Parathyroid adenoma (tissue), 2 donors: ENCODE measurements at regions not wholly inside any gene's neighbourhood (a gene's known extent, or its start where the extent isn't known, plus 50 kb on each side); places are given as distances from the start of the nearest gene placed in this dataset.

Experiments
- H2AFZ ChIP-seq: fragments of 300-600 bp; sonication (generic); one replicate; pipeline ENCODE4 v1.7.0; 2017; ENCODE audit warnings: antibody characterized with exemption, mild to moderate bottlenecking
- H3K27ac ChIP-seq: fragments of 300-600 bp; sonication (generic); one replicate; pipeline ENCODE4 v1.7.0; 2017
- H3K27me3 ChIP-seq: fragments of 300-600 bp; sonication (generic); one replicate; pipeline ENCODE4 v1.7.0; 2017; ENCODE audit warnings: low read length; ENCODE audit not compliant: control insufficient read depth, insufficient read depth
- H3K36me3 ChIP-seq: fragments of 300-600 bp; sonication (generic); one replicate; pipeline ENCODE4 v1.7.0; 2017; ENCODE audit warnings: low read length; ENCODE audit not compliant: control insufficient read depth, insufficient read depth
- H3K4me1 ChIP-seq: fragments of 300-600 bp; sonication (generic); one replicate; pipeline ENCODE4 v1.7.0; 2017; ENCODE audit warnings: control low read depth
- H3K4me2 ChIP-seq: fragments of 300-600 bp; sonication (generic); one replicate; pipeline ENCODE4 v1.7.0; 2017; ENCODE audit warnings: low read length
- H3K4me3 ChIP-seq: fragments of 300-600 bp; sonication (generic); one replicate; pipeline ENCODE4 v1.7.0; 2017; ENCODE audit warnings: low read depth, low read length
- H3K79me2 ChIP-seq: fragments of 300-600 bp; sonication (generic); one replicate; pipeline ENCODE4 v1.7.0; 2017; ENCODE audit warnings: control low read depth
- H3K9ac ChIP-seq: fragments of 300-600 bp; sonication (generic); one replicate; pipeline ENCODE4 v1.7.0; 2017; ENCODE audit warnings: mild to moderate bottlenecking
- H3K9me3 ChIP-seq: fragments of 300-600 bp; sonication (generic); one replicate; pipeline ENCODE4 v1.7.0; 2017; ENCODE audit warnings: low read length; ENCODE audit not compliant: control insufficient read depth
- CTCF ChIP-seq: fragments of 300-600 bp; sonication (generic); IDR thresholded peaks from one replicate; pipeline ENCODE4 v1.7.0; 2017; ENCODE audit warnings: antibody characterized with exemption, mild to moderate bottlenecking
- donor health status: primary hyperparathyroidism.

- H3K4me2 ChIP-seq: no peak overlapping the region
- TF ChIP-seq CTCF: no peak
- H3K27ac ChIP-seq: no peak overlapping the region
- H3K79me2 ChIP-seq: no peaks in the 10 kb centered on the region
- no peak overlapping the region for H3K4me3 ChIP-seq
- no peaks in the 10 kb centered on the region for H3K27me3 ChIP-seq
- H3K9ac ChIP-seq: no peak overlapping the region
- no peaks in the 10 kb centered on the region for H3K4me1 ChIP-seq
- H2AFZ ChIP-seq: no peak overlapping the region
- H3K9me3 ChIP-seq: no peaks in the 10 kb centered on the region
- no peaks in the 10 kb centered on the region for H3K36me3 ChIP-seq
Observed at GRCh38 chr6:165040440-165040839, 269.0 kb downstream of the C6orf118 start.

- no peak for TF ChIP-seq CTCF
- Histone ChIP-seq H3K27ac (no peak overlapping the region), H3K36me3 (no peaks in the 10 kb centered on the region), H3K9me3 (no peaks in the 10 kb centered on the region), H2AFZ (no peak overlapping the region), H3K9ac (no peak overlapping the region), H3K4me1 (no peaks in the 10 kb centered on the region), H3K79me2 (no peaks in the 10 kb centered on the region), H3K27me3 (no peaks in the 10 kb centered on the region), H3K4me3 (no peak overlapping the region), H3K4me2 (no peak overlapping the region)
Observed at GRCh38 chr6:165034271-165034741, 275.1 kb downstream of the C6orf118 start.

GRCh38 chr6:165031502-165031901, 277.9 kb downstream of the C6orf118 start:
- Histone ChIP-seq H3K4me1 (no peaks in the 10 kb centered on the region), H3K4me3 (no peak overlapping the region), H2AFZ (no peak overlapping the region), H3K9ac (no peak overlapping the region), H3K4me2 (no peak overlapping the region), H3K36me3 (no peaks in the 10 kb centered on the region), H3K27me3 (no peaks in the 10 kb centered on the region), H3K27ac (no peak overlapping the region), H3K9me3 (no peaks in the 10 kb centered on the region), H3K79me2 (no peaks in the 10 kb centered on the region)
- no peak for TF ChIP-seq CTCF

- Histone ChIP-seq H3K27me3 (no peaks in the 10 kb centered on the region), H3K9ac (no peak overlapping the region), H3K79me2 (no peaks in the 10 kb centered on the region), H3K4me2 (no peak overlapping the region), H3K27ac (no peak overlapping the region), H2AFZ (no peak overlapping the region), H3K4me3 (no peak overlapping the region), H3K36me3 (no peaks in the 10 kb centered on the region), H3K4me1 (no peaks in the 10 kb centered on the region), H3K9me3 (no peaks in the 10 kb centered on the region)
- TF ChIP-seq CTCF: no peak
Observed at GRCh38 chr6:165025040-165025439, 284.4 kb downstream of the C6orf118 start.

- Histone ChIP-seq H3K4me2 (no peak overlapping the region), H3K4me3 (no peak overlapping the region), H3K36me3 (no peaks in the 10 kb centered on the region), H3K9ac (no peak overlapping the region), H3K27me3 (no peaks in the 10 kb centered on the region), H3K4me1 (no peaks in the 10 kb centered on the region), H3K27ac (no peak overlapping the region), H3K9me3 (no peaks in the 10 kb centered on the region), H3K79me2 (no peaks in the 10 kb centered on the region), H2AFZ (no peak overlapping the region)
- no peak for TF ChIP-seq CTCF
Observed at GRCh38 chr6:165019681-165020080, 289.7 kb downstream of the C6orf118 start.
